ENCODE measurements at regions not wholly inside any gene's neighbourhood (a gene's known extent, or its start where the extent isn't known, plus 50 kb on each side); places are given as distances from the start of the nearest gene placed in this dataset.

DNA sequence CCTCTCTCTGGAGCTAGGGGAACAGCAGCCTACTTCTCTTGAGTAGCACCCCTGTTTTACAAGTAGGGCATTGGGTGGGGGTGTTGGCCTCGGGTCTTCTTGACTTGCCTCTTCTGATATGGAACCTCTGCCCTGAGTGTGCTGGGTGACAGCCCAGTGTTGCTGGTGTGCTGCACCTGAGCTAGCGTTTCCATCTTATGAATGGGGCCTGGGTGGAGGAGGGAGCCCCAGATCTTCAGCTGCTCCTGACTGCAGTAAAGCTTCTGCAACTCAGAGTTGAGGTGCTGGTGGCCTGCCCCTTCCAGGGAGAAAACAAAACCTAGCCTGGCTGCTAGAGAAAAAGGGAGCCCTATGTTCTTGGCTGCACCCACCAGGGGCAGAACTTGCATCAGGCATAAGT lies 202.5 kb upstream of the SHH start:
- TF ChIP-seq CTCF (IDR thresholded peaks at IDR 0.05): no peak
- TF ChIP-seq EP300 (IDR thresholded peaks at IDR 0.05): no peak

All from ovary (tissue), 3 donors.